H1 (cell line): ENCODE measurements at regions not wholly inside any gene's neighbourhood (a gene's known extent, or its start where the extent isn't known, plus 50 kb on each side); places are given as distances from the start of the nearest gene placed in this dataset.

Experiments used
- CTCF ChIA-PET: fragments of 300-600 bp; sonication (Branson Sonifier 250); formaldehyde crosslinking; loops from one replicate; lab custom pipeline; 2021; ENCODE audit not compliant: partially characterized antibody; lab: Charles Lee
- POLR2A ChIA-PET: fragments of 300-600 bp; sonication (Branson Sonifier 250); formaldehyde crosslinking; loops from one replicate; lab custom pipeline; 2021; ENCODE audit warnings: inconsistent platforms; ENCODE audit not compliant: partially characterized antibody; lab: Charles Lee
- DNase-seq, 2 experiments: peaks; one replicate each; pipeline versions ENCODE4 v3.0.0 to v3.0.0-alpha.2; 2010 to 2022; ENCODE audit warnings: low spot score in 2 of 2, low read depth in 1 of 2, mixed read lengths in 1 of 2
- FAIRE-seq: peaks from 2 replicates; lab custom pipeline; 2011; peaks lifted over from hg19 to GRCh38; lab: Jason Lieb, UNC
- H2AFZ ChIP-seq: 2 replicates; pipeline ENCODE4 v1.8.1; 2012; ENCODE audit warnings: low read length, inconsistent platforms
- H2AK5ac ChIP-seq: 2 replicates; pipeline ENCODE4 v1.6.1; 2013; ENCODE audit warnings: low read depth, low read length
- H2BK120ac ChIP-seq: replicated peaks from 2 replicates; pipeline ENCODE3; 2013; ENCODE audit warnings: low read depth, low read length, inconsistent platforms
- H2BK12ac ChIP-seq: 2 replicates; pipeline ENCODE4 v1.6.1; 2013; ENCODE audit warnings: low read depth, low read length
- H2BK15ac ChIP-seq: 2 replicates; pipeline ENCODE4 v1.6.1; 2013; ENCODE audit warnings: low read length
- H2BK20ac ChIP-seq: 2 replicates; pipeline ENCODE4 v1.6.1; 2013; ENCODE audit warnings: low read length
- H2BK5ac ChIP-seq: 2 replicates; pipeline ENCODE4 v1.6.1; 2013; ENCODE audit warnings: low read depth, low read length
- H3K14ac ChIP-seq: 2 replicates; pipeline ENCODE4 v1.6.1; 2013; ENCODE audit warnings: inconsistent platforms; ENCODE audit not compliant: insufficient read length
- H3K18ac ChIP-seq: 2 replicates; pipeline ENCODE4 v1.6.1; 2013; ENCODE audit warnings: low read length; ENCODE audit errors: extremely low read depth
- H3K23ac ChIP-seq: 2 replicates; pipeline ENCODE4 v1.6.1; 2013; ENCODE audit warnings: inconsistent platforms; ENCODE audit not compliant: insufficient read length
- H3K23me2 ChIP-seq: 2 replicates; pipeline ENCODE4 v1.6.1; 2013; ENCODE audit warnings: low read depth, low read length
- H3K27ac ChIP-seq: 2 replicates; pipeline ENCODE4 v1.6.1; 2011; ENCODE audit warnings: low read depth, low read length, inconsistent platforms
- H3K27me3 ChIP-seq, 4 experiments: replicated peaks in 1 of 4; 1 replicate in 1 of 4; 2 replicates in 3 of 4; pipeline versions ENCODE4 v1.6.1 to v1.8.1; 2011 to 2013; ENCODE audit warnings: low read length in 3 of 4, mild to moderate bottlenecking in 3 of 4, inconsistent platforms in 2 of 4, mixed read lengths in 2 of 4, moderate library complexity in 1 of 4; ENCODE audit not compliant: control insufficient read depth in 3 of 4, insufficient read depth in 3 of 4; ENCODE audit errors: extremely low read depth in 1 of 4
- H3K36me3 ChIP-seq, 4 experiments: 2 replicates each; pipeline versions ENCODE4 v1.6.1 to v1.8.1; 2011 to 2013; ENCODE audit warnings: mild to moderate bottlenecking in 4 of 4, low read length in 3 of 4, moderate library complexity in 2 of 4, control low read depth in 1 of 4, inconsistent platforms in 1 of 4; ENCODE audit not compliant: insufficient read depth in 4 of 4, control insufficient read depth in 2 of 4
- H3K4ac ChIP-seq: replicated peaks from 2 replicates; pipeline ENCODE3; 2013; ENCODE audit warnings: low read length, low read depth, mixed read lengths, inconsistent platforms; ENCODE audit not compliant: insufficient read length
- H3K4me1 ChIP-seq, 4 experiments: replicated peaks in 1 of 4; 1 replicate in 1 of 4; 2 replicates in 3 of 4; pipeline versions ENCODE4 v1.6.1 to v1.8.1; 2011 to 2013; ENCODE audit warnings: low read length in 3 of 4, inconsistent platforms in 2 of 4, mixed read lengths in 1 of 4; ENCODE audit not compliant: insufficient read depth in 4 of 4, control insufficient read depth in 3 of 4
- H3K4me2 ChIP-seq, 2 experiments: 2 replicates each; pipeline versions ENCODE4 v1.6.1 to v1.8.1; 2011 to 2013; ENCODE audit warnings: low read depth in 2 of 2, low read length in 2 of 2, control low read depth in 1 of 2, inconsistent platforms in 1 of 2, mild to moderate bottlenecking in 1 of 2; ENCODE audit not compliant: insufficient read depth in 1 of 2
- H3K4me3 ChIP-seq, 4 experiments: fragments of 200-600, 300-600 bp in 1 of 4; sonication (generic), shearing (Covaris generic), sonication (Bioruptor Twin) in 1 of 4; 2 replicates each; pipeline versions ENCODE4 v1.5.1 to v1.8.1; 2011 to 2016; ENCODE audit warnings: low read length in 4 of 4, low read depth in 3 of 4, control low read depth in 2 of 4, inconsistent platforms in 2 of 4, mild to moderate bottlenecking in 2 of 4, mixed read lengths in 1 of 4, moderate library complexity in 1 of 4; ENCODE audit not compliant: insufficient read depth in 2 of 4; ENCODE audit errors: extremely low read depth in 1 of 4
- H3K56ac ChIP-seq: replicated peaks from 2 replicates; pipeline ENCODE3; 2013; ENCODE audit warnings: low read depth, mild to moderate bottlenecking, mixed read lengths, low read length, inconsistent platforms; ENCODE audit not compliant: insufficient read length
- H3K79me1 ChIP-seq: 2 replicates; pipeline ENCODE4 v1.6.1; 2013; ENCODE audit warnings: low read depth, low read length, control low read depth
- H3K79me2 ChIP-seq, 2 experiments: 2 replicates each; pipeline versions ENCODE4 v1.6.1 to v1.8.1; 2012 to 2013; ENCODE audit warnings: low read length in 2 of 2, mild to moderate bottlenecking in 2 of 2, inconsistent platforms in 1 of 2; ENCODE audit not compliant: insufficient read depth in 2 of 2, control insufficient read depth in 1 of 2
- H3K9ac ChIP-seq, 4 experiments: replicated peaks in 1 of 4; 1 replicate in 1 of 4; 2 replicates in 3 of 4; pipeline versions ENCODE4 v1.6.1 to v1.8.1; 2011 to 2013; ENCODE audit warnings: low read depth in 3 of 4, low read length in 3 of 4, control low read depth in 2 of 4, mild to moderate bottlenecking in 2 of 4, moderate library complexity in 2 of 4, inconsistent platforms in 1 of 4; ENCODE audit errors: extremely low read depth in 1 of 4
- H3K9me3 ChIP-seq, 2 experiments: 2 replicates each; pipeline versions ENCODE4 v1.6.1 to v1.8.1; 2012 to 2013; ENCODE audit warnings: mild to moderate bottlenecking in 2 of 2, moderate library complexity in 2 of 2, control low read depth in 1 of 2, inconsistent platforms in 1 of 2, low read depth in 1 of 2, low read length in 1 of 2, mixed read lengths in 1 of 2; ENCODE audit not compliant: insufficient read depth in 2 of 2
- H4K20me1 ChIP-seq, 2 experiments: replicated peaks in 1 of 2; 2 replicates each; pipeline versions ENCODE3 to v1.8.1; 2011 to 2013; ENCODE audit warnings: inconsistent platforms in 2 of 2, low read length in 2 of 2, mild to moderate bottlenecking in 1 of 2; ENCODE audit not compliant: insufficient read depth in 2 of 2, control insufficient read depth in 1 of 2
- H4K5ac ChIP-seq: 2 replicates; pipeline ENCODE4 v1.6.1; 2013; ENCODE audit warnings: low read length, low read depth, mixed read lengths, inconsistent platforms; ENCODE audit not compliant: insufficient read length
- H4K8ac ChIP-seq: 2 replicates; pipeline ENCODE4 v1.8.0; 2013; ENCODE audit warnings: mild to moderate bottlenecking, moderate library complexity, low read length, inconsistent platforms; ENCODE audit not compliant: insufficient read depth; ENCODE audit errors: extremely low read depth
- H4K91ac ChIP-seq: replicated peaks from 2 replicates; pipeline ENCODE3; 2013; ENCODE audit warnings: low read length, mixed read lengths, inconsistent platforms; ENCODE audit not compliant: insufficient read length
- ASH2L ChIP-seq: fragments of 200-600, 300-600 bp; sonication (generic); IDR thresholded peaks from one replicate; pipeline ENCODE4 v1.7.1; 2017; ENCODE audit warnings: low read length
- BACH1 ChIP-seq: IDR thresholded peaks from 2 replicates; pipeline ENCODE4 v1.6.1; 2012; ENCODE audit warnings: low read length, improper control_type of control experiment
- CTBP2 ChIP-seq: IDR thresholded peaks from 2 replicates; pipeline ENCODE4 v1.7.0; 2011; ENCODE audit warnings: borderline replicate concordance, mild to moderate bottlenecking, moderate library complexity, mixed read lengths, low read length; ENCODE audit not compliant: insufficient read depth, insufficient read length
- CTCF ChIP-seq, 3 experiments: IDR thresholded peaks; 1 replicate in 2 of 3; 2 replicates in 1 of 3; pipeline versions ENCODE4 v1.5.1 to v1.6.1; 2011; ENCODE audit warnings: low read length in 3 of 3, mild to moderate bottlenecking in 3 of 3, inconsistent platforms in 2 of 3, low read depth in 1 of 3, moderate library complexity in 1 of 3; ENCODE audit not compliant: insufficient read depth in 1 of 3; ENCODE audit errors: control extremely low read depth in 1 of 3
- EP300 ChIP-seq, 2 experiments: IDR thresholded peaks; 1 replicate in 1 of 2; 2 replicates in 1 of 2; pipeline ENCODE4 v1.6.1; 2011 to 2012; ENCODE audit warnings: low read depth in 2 of 2, low read length in 2 of 2, mild to moderate bottlenecking in 2 of 2, borderline replicate concordance in 1 of 2, inconsistent platforms in 1 of 2, moderate library complexity in 1 of 2
- NRF1 ChIP-seq: IDR thresholded peaks from 2 replicates; pipeline ENCODE4 v1.6.1; 2011; ENCODE audit warnings: mild to moderate bottlenecking, low read depth, low read length, improper control_type of control experiment
- PHF8 ChIP-seq: fragments of 200-600 bp; sonication (generic); conservative IDR thresholded peaks from 2 replicates; pipeline ENCODE4 v1.7.1; 2012; ENCODE audit warnings: low read depth, mild to moderate bottlenecking, inconsistent platforms, low read length, moderate library complexity
- POLR2A ChIP-seq, 2 experiments: IDR thresholded peaks; 1 replicate in 1 of 2; 2 replicates in 1 of 2; pipeline ENCODE4 v1.6.1; 2011; ENCODE audit warnings: low read depth in 2 of 2, low read length in 2 of 2, mild to moderate bottlenecking in 2 of 2; ENCODE audit errors: control extremely low read depth in 1 of 2
- WGBS, 2 experiments: shearing (Covaris generic) in 1 of 2; methylation state at CpG; one replicate each; pipeline versions ENCODE4 v1.1.6 to v1.1.7; 2013 to 2015; ENCODE audit warnings: low lambda C conversion rate in 2 of 2, mixed read lengths in 2 of 2, inconsistent platforms in 1 of 2, low coverage in 1 of 2, missing lambda C conversion rate in 1 of 2; ENCODE audit not compliant: insufficient replicate concordance in 2 of 2, insufficient coverage in 1 of 2, insufficient read length in 1 of 2; ENCODE audit errors: extremely low coverage in 1 of 2, missing lambda C conversion rate in 1 of 2; 5-methylcytosine and 5-hydroxymethylcytosine counted together
- TF ChIP-seq, protein P1 (sequence below): IDR thresholded peaks from 2 replicates; pipeline ENCODE4 v1.6.1; 2011; ENCODE audit warnings: low read length, improper control_type of control experiment

GRCh38 chr12:20969766-20970165 lies 159.3 kb downstream of the SLCO1B3 start:
- H3K27me3 ChIP-seq: no peaks in the 10 kb centered on the region
- H4K20me1 ChIP-seq: no peaks in the 10 kb centered on the region
- no peak overlapping the region for H4K8ac ChIP-seq
- no peak overlapping the region for H2BK12ac ChIP-seq
- H3K14ac ChIP-seq: no peak overlapping the region
- H3K4ac ChIP-seq: no peak overlapping the region
- no peak overlapping the region for H2AFZ ChIP-seq
- H3K9me3 ChIP-seq: peaks cover 13 to 15% of the 10 kb centered on the region in 2 experiments; a peak in 3 of 4 replicates
- H3K4me2 ChIP-seq: no peak overlapping the region
- no peak overlapping the region for H3K4me3 ChIP-seq
- no peak overlapping the region for H2BK15ac ChIP-seq
- no peak overlapping the region for H3K27ac ChIP-seq
- H3K18ac ChIP-seq: no peak overlapping the region
- ChIA-PET POLR2A (no interaction called here), CTCF (no interaction called here)
- H2BK5ac ChIP-seq: no peak overlapping the region
- H3K36me3 ChIP-seq: no peaks in the 10 kb centered on the region
- no peak for FAIRE-seq
- H2BK120ac ChIP-seq: no peak overlapping the region
- H3K9ac ChIP-seq: no peak overlapping the region
- H3K23me2 ChIP-seq: no peaks in the 10 kb centered on the region; the same call in 1 of the 2 replicates
- no peak overlapping the region for H2AK5ac ChIP-seq
- H4K91ac ChIP-seq: no peak overlapping the region
- no peak overlapping the region for H2BK20ac ChIP-seq
- no peak overlapping the region for H3K23ac ChIP-seq
- DNase-seq: no peak
- WGBS, 2 experiments: 72% methylated on average over 4 of the region's 4 CpGs; no CpG with 5 or more reads in 1 of the 2 experiments
- no peaks in the 10 kb centered on the region for H3K79me1 ChIP-seq
- H3K4me1 ChIP-seq: no peaks in the 10 kb centered on the region
- H4K5ac ChIP-seq: no peak overlapping the region
- H3K79me2 ChIP-seq: no peaks in the 10 kb centered on the region
- no peak overlapping the region for H3K56ac ChIP-seq
- TF ChIP-seq ASH2L (no peak), NRF1 (no peak), PHF8 (no peak), POLR2A (IDR thresholded peaks at IDR 0.05; ENCODE audit: control extremely low read depth in 1 of 2, low read depth in 2 of 2, low read length in 2 of 2) (no peak), CTBP2 (no peak), BACH1 (no peak), CTCF (IDR thresholded peaks at IDR 0.05; ENCODE audit: control extremely low read depth in 1 of 3, insufficient read depth in 1 of 3, low read depth in 1 of 3, low read length in 3 of 3) (no peak), EP300 (IDR thresholded peaks at IDR 0.05; ENCODE audit: borderline replicate concordance in 1 of 2, low read depth in 2 of 2, low read length in 2 of 2) (no peak)
- TF ChIP-seq, protein P1, sequence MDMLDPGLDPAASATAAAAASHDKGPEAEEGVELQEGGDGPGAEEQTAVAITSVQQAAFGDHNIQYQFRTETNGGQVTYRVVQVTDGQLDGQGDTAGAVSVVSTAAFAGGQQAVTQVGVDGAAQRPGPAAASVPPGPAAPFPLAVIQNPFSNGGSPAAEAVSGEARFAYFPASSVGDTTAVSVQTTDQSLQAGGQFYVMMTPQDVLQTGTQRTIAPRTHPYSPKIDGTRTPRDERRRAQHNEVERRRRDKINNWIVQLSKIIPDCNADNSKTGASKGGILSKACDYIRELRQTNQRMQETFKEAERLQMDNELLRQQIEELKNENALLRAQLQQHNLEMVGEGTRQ: no peak
